ENCODE measurements at regions not wholly inside any gene's neighbourhood (a gene's known extent, or its start where the extent isn't known, plus 50 kb on each side); places are given as distances from the start of the nearest gene placed in this dataset.

- Histone ChIP-seq H3K18ac (ENCODE audit: extremely low read depth, low read length) (no peak overlapping the region), H3K36me3 (ENCODE audit: control insufficient read depth in 2 of 4, insufficient read depth in 4 of 4, low read length in 3 of 4) (no peaks in the 10 kb centered on the region), H3K4me1 (replicated peaks in 1 of 4; ENCODE audit: control insufficient read depth in 3 of 4, insufficient read depth in 4 of 4, low read length in 3 of 4) (no peaks in the 10 kb centered on the region), H2BK12ac (ENCODE audit: low read depth, low read length) (no peak overlapping the region), H2AK5ac (ENCODE audit: low read depth, low read length) (no peak overlapping the region), H4K91ac (replicated peaks; ENCODE audit: insufficient read length, low read length) (no peak overlapping the region), H2BK20ac (ENCODE audit: low read length) (no peak overlapping the region), H2BK5ac (ENCODE audit: low read depth, low read length) (no peak overlapping the region), H3K9ac (replicated peaks in 1 of 4; ENCODE audit: extremely low read depth in 1 of 4, low read depth in 3 of 4, low read length in 3 of 4) (no peak overlapping the region), H3K9me3 (ENCODE audit: insufficient read depth in 2 of 2, low read depth in 1 of 2, low read length in 1 of 2) (no peaks in the 10 kb centered on the region), H3K23me2 (ENCODE audit: low read depth, low read length) (no peaks in the 10 kb centered on the region), H3K27me3 (replicated peaks in 1 of 4; ENCODE audit: control insufficient read depth in 3 of 4, extremely low read depth in 1 of 4, insufficient read depth in 3 of 4, low read length in 3 of 4) (no peaks in the 10 kb centered on the region), H4K20me1 (replicated peaks in 1 of 2; ENCODE audit: control insufficient read depth in 1 of 2, insufficient read depth in 2 of 2, low read length in 2 of 2) (no peaks in the 10 kb centered on the region), H4K8ac (ENCODE audit: extremely low read depth, insufficient read depth, low read length) (no peak overlapping the region), H3K79me1 (ENCODE audit: low read depth, low read length) (no peaks in the 10 kb centered on the region), H3K23ac (ENCODE audit: insufficient read length) (no peak overlapping the region), H3K56ac (replicated peaks; ENCODE audit: insufficient read length, low read depth, low read length) (no peak overlapping the region), H3K27ac (ENCODE audit: low read depth, low read length) (no peak overlapping the region), H3K4me2 (ENCODE audit: insufficient read depth in 1 of 2, low read depth in 2 of 2, low read length in 2 of 2) (no peak overlapping the region), H2BK15ac (ENCODE audit: low read length) (no peak overlapping the region), H2AFZ (ENCODE audit: low read length) (no peak overlapping the region), H3K4me3 (ENCODE audit: extremely low read depth in 1 of 4, insufficient read depth in 2 of 4, low read depth in 3 of 4, low read length in 4 of 4) (no peak overlapping the region), H2BK120ac (replicated peaks; ENCODE audit: low read depth, low read length) (no peak overlapping the region), H3K79me2 (ENCODE audit: control insufficient read depth in 1 of 2, insufficient read depth in 2 of 2, low read length in 2 of 2) (no peaks in the 10 kb centered on the region), H3K14ac (ENCODE audit: insufficient read length) (no peak overlapping the region), H3K4ac (replicated peaks; ENCODE audit: insufficient read length, low read depth, low read length) (no peak overlapping the region), H4K5ac (ENCODE audit: insufficient read length, low read depth, low read length) (no peak overlapping the region)
- FAIRE-seq (no peak), DNase-seq (ENCODE audit: low read depth in 1 of 2, low spot score in 2 of 2) (no peak)
- ChIA-PET POLR2A (ENCODE audit: partially characterized antibody) (no interaction called here), CTCF (ENCODE audit: partially characterized antibody) (no interaction called here)
- WGBS, 2 experiments (ENCODE audit: extremely low coverage in 1 of 2, insufficient coverage in 1 of 2, insufficient read length in 1 of 2, insufficient replicate concordance in 2 of 2, low coverage in 1 of 2, low lambda C conversion rate in 2 of 2, missing lambda C conversion rate in 1 of 2), result 87% methylated on average over 2 of the region's 2 CpGs; no CpG with 5 or more reads in 1 of the 2 experiments
- no peak for TF ChIP-seq HDAC6 (IDR thresholded peaks at IDR 0.05; ENCODE audit: low read depth, low read length)
- no peak for TF ChIP-seq NANOG (IDR thresholded peaks at IDR 0.05; ENCODE audit: insufficient read depth, low read depth, low read length, poor library complexity, severe bottlenecking)
- TF ChIP-seq GTF2F1 (IDR thresholded peaks at IDR 0.05; ENCODE audit: borderline replicate concordance, low read depth, low read length), result no peak
- TF ChIP-seq TAF7 (optimal IDR thresholded peaks at IDR 0.05; ENCODE audit: borderline replicate concordance, low read depth, low read length), result no peak
- no peak for TF ChIP-seq SP4 (IDR thresholded peaks at IDR 0.05; ENCODE audit: low read length)
- TF ChIP-seq PHF8 (conservative IDR thresholded peaks at IDR 0.05; ENCODE audit: low read depth, low read length), result no peak
Observed at GRCh38 chr1:79549201-79549600, 542.7 kb upstream of the ADGRL4 start.

All from H1 (cell line).